Colon (tissue), 2 donors: ENCODE measurements at regions not wholly inside any gene's neighbourhood (a gene's known extent, or its start where the extent isn't known, plus 50 kb on each side); places are given as distances from the start of the nearest gene placed in this dataset.
"Not testable (repeated sequence)": the region's sequence is repeated elsewhere in the genome, so short reads cannot be mapped to it uniquely, and the experiment has no call there.

Experiments used
- FAIRE-seq: peaks from 2 replicates; lab custom pipeline; 2012; peaks lifted over from hg19 to GRCh38; lab: Jason Lieb, UNC
- donor health status: control.
- donor health status: control.

GRCh38 chr18:10141559-10141958 is 227.7 kb downstream of the VAPA start:
- no peak for FAIRE-seq

GRCh38 chr18:10142056-10142455 is 228.2 kb downstream of the VAPA start:
- FAIRE-seq: no peak

GRCh38 chr18:10142496-10143160 is 228.8 kb downstream of the VAPA start:
- no peak for FAIRE-seq

GRCh38 chr18:10143596-10143995 is 229.8 kb downstream of the VAPA start:
- FAIRE-seq: no peak

- FAIRE-seq: no peak
Measured at GRCh38 chr18:10145546-10145945, 231.7 kb downstream of the VAPA start.

- no peak for FAIRE-seq
Measured at GRCh38 chr18:10147226-10147625, 233.4 kb downstream of the VAPA start.

- FAIRE-seq: no peak
Measured at GRCh38 chr18:10147752-10148151, 233.9 kb downstream of the VAPA start.

- no peak for FAIRE-seq
Measured at GRCh38 chr18:10148189-10148929, 234.5 kb downstream of the VAPA start.

GRCh38 chr18:10149768-10150556 is 236.1 kb downstream of the VAPA start:
- FAIRE-seq: no peak

GRCh38 chr18:10150576-10150975 is 236.8 kb downstream of the VAPA start:
- FAIRE-seq: not testable (repeated sequence)

GRCh38 chr18:10152475-10152874 is 238.7 kb downstream of the VAPA start:
- no peak for FAIRE-seq

- no peak for FAIRE-seq
Measured at GRCh38 chr18:10153924-10154752, 240.3 kb downstream of the VAPA start.

- FAIRE-seq: no peak
Measured at GRCh38 chr18:10157706-10158105, 243.9 kb downstream of the VAPA start.

- FAIRE-seq: no peak
Measured at GRCh38 chr18:10160251-10160650, 246.4 kb downstream of the VAPA start.

- no peak for FAIRE-seq
Measured at GRCh38 chr18:10161315-10161714, 247.5 kb downstream of the VAPA start.

GRCh38 chr18:10162340-10162739 is 248.5 kb downstream of the VAPA start:
- FAIRE-seq: no peak

GRCh38 chr18:10164271-10165071 is 250.7 kb downstream of the VAPA start:
- FAIRE-seq: no peak

- FAIRE-seq: no peak
Measured at GRCh38 chr18:10166164-10166807, 252.5 kb downstream of the VAPA start.

GRCh38 chr18:10167759-10168158 is 253.9 kb downstream of the VAPA start:
- FAIRE-seq: no peak

GRCh38 chr18:10168477-10168876 is 254.7 kb downstream of the VAPA start:
- no peak for FAIRE-seq

- FAIRE-seq: no peak
Measured at GRCh38 chr18:10169064-10169562, 255.3 kb downstream of the VAPA start.
